Astrocyte (in vitro differentiated cells and primary cell): ENCODE measurements at regions not wholly inside any gene's neighbourhood (a gene's known extent, or its start where the extent isn't known, plus 50 kb on each side); places are given as distances from the start of the nearest gene placed in this dataset.

ENCODE experiments used
- DNase-seq: peaks from one replicate; pipeline ENCODE4 v3.0.0-alpha.2; 2010; ENCODE audit warnings: low read depth
- FAIRE-seq: peaks from 2 replicates; lab custom pipeline; 2011; peaks lifted over from hg19 to GRCh38; lab: Jason Lieb, UNC
- H2AFZ ChIP-seq: 2 replicates; pipeline ENCODE4 v1.6.0; 2012; ENCODE audit warnings: low read depth, low read length, inconsistent platforms
- H3K27ac ChIP-seq: 2 replicates; pipeline ENCODE4 v1.5.1; 2011; ENCODE audit warnings: low read depth, low read length, inconsistent platforms
- H3K27me3 ChIP-seq: 2 replicates; pipeline ENCODE4 v1.6.0; 2011; ENCODE audit warnings: low read length, inconsistent platforms; ENCODE audit not compliant: insufficient read depth
- H3K36me3 ChIP-seq: 2 replicates; pipeline ENCODE4 v1.5.1; 2011; ENCODE audit warnings: low read length, inconsistent platforms; ENCODE audit not compliant: insufficient read depth
- H3K4me1 ChIP-seq: 2 replicates; pipeline ENCODE4 v1.5.1; 2011; ENCODE audit warnings: low read length, inconsistent platforms; ENCODE audit not compliant: insufficient read depth
- H3K4me2 ChIP-seq: 2 replicates; pipeline ENCODE4 v1.6.0; 2012; ENCODE audit warnings: low read length, inconsistent platforms
- H3K4me3 ChIP-seq: 2 replicates; pipeline ENCODE4 v1.5.1; 2011; ENCODE audit warnings: low read depth, mild to moderate bottlenecking, low read length, inconsistent platforms; ENCODE audit not compliant: insufficient read depth
- H3K79me2 ChIP-seq: 2 replicates; pipeline ENCODE4 v1.6.0; 2012; ENCODE audit warnings: mild to moderate bottlenecking, low read length, inconsistent platforms; ENCODE audit not compliant: insufficient read depth
- H3K9ac ChIP-seq: 2 replicates; pipeline ENCODE4 v1.6.0; 2012; ENCODE audit warnings: mild to moderate bottlenecking, low read length, inconsistent platforms
- H3K9me3 ChIP-seq: 2 replicates; pipeline ENCODE4 v1.5.1; 2012; ENCODE audit warnings: low read depth, mild to moderate bottlenecking, low read length, inconsistent platforms; ENCODE audit not compliant: insufficient read depth
- H4K20me1 ChIP-seq: 2 replicates; pipeline ENCODE4 v1.6.0; 2012; ENCODE audit warnings: low read length, inconsistent platforms; ENCODE audit not compliant: insufficient read depth
- H3K27ac Mint-ChIP-seq: one replicate; pipeline ENCODE4 v1.8.0; 2021; ENCODE audit warnings: mild to moderate bottlenecking, mixed read lengths; ENCODE audit not compliant: unreplicated experiment
- H3K27me3 Mint-ChIP-seq: one replicate; pipeline ENCODE4 v1.8.0; 2021; ENCODE audit warnings: low read depth, mixed read lengths; ENCODE audit not compliant: unreplicated experiment
- H3K36me3 Mint-ChIP-seq: one replicate; pipeline ENCODE4 v1.8.0; 2021; ENCODE audit warnings: low read depth, mixed read lengths; ENCODE audit not compliant: unreplicated experiment
- H3K4me1 Mint-ChIP-seq: one replicate; pipeline ENCODE4 v1.8.0; 2021; ENCODE audit warnings: low read depth, mixed read lengths; ENCODE audit not compliant: unreplicated experiment
- H3K4me3 Mint-ChIP-seq: one replicate; pipeline ENCODE4 v1.8.0; 2021; ENCODE audit warnings: mild to moderate bottlenecking, moderate library complexity, mixed read lengths; ENCODE audit not compliant: unreplicated experiment
- H3K9me3 Mint-ChIP-seq: one replicate; pipeline ENCODE4 v1.8.0; 2021; ENCODE audit warnings: mild to moderate bottlenecking, mixed read lengths; ENCODE audit not compliant: unreplicated experiment
- CTCF ChIP-seq: IDR thresholded peaks from 2 replicates; pipeline ENCODE4 v1.5.1; 2011; ENCODE audit warnings: low read depth, mild to moderate bottlenecking, inconsistent platforms, low read length, moderate library complexity; ENCODE audit not compliant: insufficient read depth
- EZH2 ChIP-seq: IDR thresholded peaks from 2 replicates; pipeline ENCODE4 v1.6.1; 2012; ENCODE audit warnings: mild to moderate bottlenecking, low read length, inconsistent platforms; ENCODE audit not compliant: insufficient read depth

DNA sequence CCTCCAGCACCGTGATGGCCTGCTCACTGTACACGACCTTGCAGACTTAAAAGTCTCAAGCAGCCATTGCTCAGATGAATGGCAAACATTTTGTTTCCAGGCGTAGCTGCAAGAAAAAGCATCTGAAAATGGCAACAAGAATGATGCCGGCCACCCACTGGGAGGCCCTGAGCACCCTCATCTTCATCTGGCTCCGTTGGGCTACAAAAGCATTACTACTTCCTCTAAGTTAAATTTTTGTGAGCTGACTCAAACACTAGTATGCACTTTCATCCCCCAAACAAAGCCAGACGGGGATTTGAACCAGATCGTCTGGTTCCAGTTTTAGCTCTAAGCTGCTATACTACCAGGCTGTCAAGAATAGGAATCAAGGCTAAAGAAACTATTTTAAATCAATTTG is 116.6 kb upstream of the CDK1 start:
- Mint-ChIP-seq H3K4me1 (peaks cover 34% of the 10 kb centered on the region), H3K27ac (peak overlapping the region; percentile 93), H3K36me3 (no peaks in the 10 kb centered on the region), H3K4me3 (no peak overlapping the region), H3K9me3 (peaks cover 3% of the 10 kb centered on the region), H3K27me3 (no peaks in the 10 kb centered on the region)
- Histone ChIP-seq H4K20me1 (no peaks in the 10 kb centered on the region), H3K9ac (no peak overlapping the region), H3K27me3 (no peaks in the 10 kb centered on the region), H3K27ac (peak overlapping the region; percentile 23), H3K4me1 (peaks cover 19% of the 10 kb centered on the region), H3K36me3 (no peaks in the 10 kb centered on the region), H3K79me2 (no peaks in the 10 kb centered on the region), H2AFZ (peak overlapping the region; percentile 44), H3K9me3 (no peaks in the 10 kb centered on the region), H3K4me3 (no peak overlapping the region), H3K4me2 (peak overlapping the region; percentile 42)
- TF ChIP-seq CTCF = no peak
- no peak for TF ChIP-seq EZH2
- DNase-seq = peak; percentile 71
- FAIRE-seq = no peak

GRCh38 chr10:60660625-60661024 is 117.7 kb upstream of the CDK1 start:
- FAIRE-seq = no peak
- H3K27ac Mint-ChIP-seq = peak overlapping the region; percentile 44

More at GRCh38 chr10:60660625-60661024, 117.7 kb upstream of the CDK1 start:
- Histone ChIP-seq H4K20me1 (no peaks in the 10 kb centered on the region), H3K27ac (no peak overlapping the region), H3K4me1 (peaks cover 19% of the 10 kb centered on the region), H3K27me3 (no peaks in the 10 kb centered on the region), H3K79me2 (no peaks in the 10 kb centered on the region), H3K36me3 (no peaks in the 10 kb centered on the region), H3K9ac (no peak overlapping the region), H3K4me2 (no peak overlapping the region), H3K9me3 (no peaks in the 10 kb centered on the region), H2AFZ (no peak overlapping the region), H3K4me3 (no peak overlapping the region)
- TF ChIP-seq CTCF (no peak), EZH2 (no peak)
- no peak for DNase-seq
- Mint-ChIP-seq H3K27me3 (no peaks in the 10 kb centered on the region), H3K9me3 (peaks cover 3% of the 10 kb centered on the region), H3K4me3 (no peak overlapping the region), H3K4me1 (peaks cover 34% of the 10 kb centered on the region), H3K36me3 (no peaks in the 10 kb centered on the region)
